Esophagus muscularis mucosa (tissue), 3 donors: ENCODE measurements at regions not wholly inside any gene's neighbourhood (a gene's known extent, or its start where the extent isn't known, plus 50 kb on each side); places are given as distances from the start of the nearest gene placed in this dataset.

Experiments
- EP300 ChIP-seq: sonication (generic); formaldehyde crosslinking; IDR thresholded peaks from one replicate; pipeline ENCODE4 v1.6.1; 2017; ENCODE audit warnings: antibody characterized with exemption
- POLR2AphosphoS5 ChIP-seq, 2 donors: sonication (generic); formaldehyde crosslinking; IDR thresholded peaks; one replicate each; pipeline ENCODE4 v1.6.1; 2017; ENCODE audit warnings: antibody characterized with exemption in 2 of 2

DNA sequence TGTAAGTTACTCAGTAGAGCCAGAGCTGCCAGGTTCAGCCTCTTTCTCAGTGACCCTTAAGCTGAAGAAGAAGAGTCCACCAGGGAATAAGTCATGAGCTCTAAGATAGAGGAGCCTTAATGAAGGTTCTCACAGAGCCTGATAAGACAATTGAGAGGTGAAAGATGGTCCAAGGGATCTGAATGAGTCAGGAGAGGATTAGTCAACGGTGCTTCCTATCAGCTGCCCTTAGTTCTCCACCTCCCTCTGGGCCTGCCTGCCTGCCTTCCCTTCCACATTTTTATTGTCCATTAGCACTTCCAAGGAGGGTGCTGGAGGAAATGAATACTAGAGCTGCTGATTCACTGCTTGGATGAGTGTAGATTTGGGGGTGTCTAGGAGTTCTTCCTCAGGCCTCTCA, 161.7 kb upstream of the RMST start:
- TF ChIP-seq POLR2AphosphoS5 (IDR thresholded peaks at IDR 0.05) (no peak), EP300 (no peak)
